ENCODE measurements at regions not wholly inside any gene's neighbourhood (a gene's known extent, or its start where the extent isn't known, plus 50 kb on each side); places are given as distances from the start of the nearest gene placed in this dataset.
A peak's percentile ranks its signal among the peaks of the same experiment; 100 is the strongest.
"Not testable (repeated sequence)": the region's sequence is repeated elsewhere in the genome, so short reads cannot be mapped to it uniquely, and the experiment has no call there.

GRCh38 chr12:27162229-27162537 is 79.8 kb upstream of the C12orf71 start:
- Histone ChIP-seq H3K27me3 (ENCODE audit: control insufficient read depth, insufficient read depth, low read length) (no peaks in the 10 kb centered on the region), H3K9me3 (replicated peaks; ENCODE audit: control insufficient read depth, low read depth, low read length) (no peaks in the 10 kb centered on the region), H3K36me3 (ENCODE audit: control insufficient read depth, insufficient read depth, low read length) (no peaks in the 10 kb centered on the region), H3K27ac (ENCODE audit: low read length) (no peak overlapping the region), H3K4me3 (ENCODE audit: low read length) (no peak overlapping the region), H3K4me1 (ENCODE audit: control insufficient read depth, insufficient read depth, low read length) (peaks cover 6% of the 10 kb centered on the region)
- no peak for DNase-seq

- peaks cover 6% of the 10 kb centered on the region for H3K4me1 ChIP-seq (ENCODE audit: control insufficient read depth, insufficient read depth, low read length)
- H3K27ac ChIP-seq (ENCODE audit: low read length) = peak overlapping the region; percentile 24
- H3K4me3 ChIP-seq (ENCODE audit: low read length) = no peak overlapping the region
- H3K9me3 ChIP-seq (replicated peaks; ENCODE audit: control insufficient read depth, low read depth, low read length) = no peaks in the 10 kb centered on the region
- 86% methylated on average over 1 of the region's 3 CpGs for whole genome bisulfite sequencing (ENCODE audit: insufficient coverage)
- DNase-seq = no peak
- H3K27me3 ChIP-seq (ENCODE audit: control insufficient read depth, insufficient read depth, low read length) = no peaks in the 10 kb centered on the region
- no peaks in the 10 kb centered on the region for H3K36me3 ChIP-seq (ENCODE audit: control insufficient read depth, insufficient read depth, low read length)
These were observed 80.8 kb upstream of the C12orf71 start for GRCh38 chr12:27163048-27163715.

- WGBS (ENCODE audit: insufficient coverage) = no CpG with 5 or more reads among the region's 1 CpG
- no peaks in the 10 kb centered on the region for H3K36me3 ChIP-seq (ENCODE audit: control insufficient read depth, insufficient read depth, low read length)
These were observed 80.2 kb upstream of the STK38L start for GRCh38 chr12:27163894-27164293.

GRCh38 chr12:27164330-27165040 is 79.6 kb upstream of the STK38L start:
- peaks cover 6% of the 10 kb centered on the region for H3K4me1 ChIP-seq (ENCODE audit: control insufficient read depth, insufficient read depth, low read length)
- no peaks in the 10 kb centered on the region for H3K27me3 ChIP-seq (ENCODE audit: control insufficient read depth, insufficient read depth, low read length)
- no peak overlapping the region for H3K4me3 ChIP-seq (ENCODE audit: low read length)
- no peaks in the 10 kb centered on the region for H3K9me3 ChIP-seq (replicated peaks; ENCODE audit: control insufficient read depth, low read depth, low read length)
- DNase-seq = peak; percentile 37
- H3K36me3 ChIP-seq (ENCODE audit: control insufficient read depth, insufficient read depth, low read length) = no peaks in the 10 kb centered on the region
- WGBS (ENCODE audit: insufficient coverage) = no CpG with 5 or more reads among the region's 2 CpGs
- H3K27ac ChIP-seq (ENCODE audit: low read length) = peak overlapping the region; percentile 44

More at GRCh38 chr12:27163894-27164293, 80.2 kb upstream of the STK38L start:
- Histone ChIP-seq H3K4me1 (ENCODE audit: control insufficient read depth, insufficient read depth, low read length) (peaks cover 6% of the 10 kb centered on the region), H3K27ac (ENCODE audit: low read length) (no peak overlapping the region), H3K4me3 (ENCODE audit: low read length) (no peak overlapping the region), H3K27me3 (ENCODE audit: control insufficient read depth, insufficient read depth, low read length) (no peaks in the 10 kb centered on the region), H3K9me3 (replicated peaks; ENCODE audit: control insufficient read depth, low read depth, low read length) (no peaks in the 10 kb centered on the region)
- DNase-seq = no peak

GRCh38 chr12:27165958-27166357 is 78.1 kb upstream of the STK38L start:
- not testable (repeated sequence) for H3K36me3 ChIP-seq (ENCODE audit: control insufficient read depth, insufficient read depth, low read length); H3K4me3 ChIP-seq (ENCODE audit: low read length); H3K9me3 ChIP-seq (replicated peaks; ENCODE audit: control insufficient read depth, low read depth, low read length); H3K27me3 ChIP-seq (ENCODE audit: control insufficient read depth, insufficient read depth, low read length); H3K4me1 ChIP-seq (ENCODE audit: control insufficient read depth, insufficient read depth, low read length); H3K27ac ChIP-seq (ENCODE audit: low read length); DNase-seq
- WGBS (ENCODE audit: insufficient coverage) = no CpG with 5 or more reads among the region's 1 CpG

- not testable (repeated sequence) for DNase-seq; H3K27ac ChIP-seq (ENCODE audit: low read length); H3K27me3 ChIP-seq (ENCODE audit: control insufficient read depth, insufficient read depth, low read length); H3K9me3 ChIP-seq (replicated peaks; ENCODE audit: control insufficient read depth, low read depth, low read length); H3K4me3 ChIP-seq (ENCODE audit: low read length); H3K36me3 ChIP-seq (ENCODE audit: control insufficient read depth, insufficient read depth, low read length); H3K4me1 ChIP-seq (ENCODE audit: control insufficient read depth, insufficient read depth, low read length)
- no CpG with 5 or more reads among the region's 3 CpGs for WGBS (ENCODE audit: insufficient coverage)
These were observed 72.6 kb upstream of the STK38L start for GRCh38 chr12:27171494-27171893.

GRCh38 chr12:27176765-27177164 is 67.3 kb upstream of the STK38L start:
- H3K27ac ChIP-seq (ENCODE audit: low read length) = no peak overlapping the region

GRCh38 chr12:27177706-27178105 is 66.4 kb upstream of the STK38L start:
- Histone ChIP-seq H3K27ac (ENCODE audit: low read length) (no peak overlapping the region), H3K27me3 (ENCODE audit: control insufficient read depth, insufficient read depth, low read length) (no peaks in the 10 kb centered on the region), H3K4me1 (ENCODE audit: control insufficient read depth, insufficient read depth, low read length) (no peaks in the 10 kb centered on the region), H3K4me3 (ENCODE audit: low read length) (no peak overlapping the region), H3K9me3 (replicated peaks; ENCODE audit: control insufficient read depth, low read depth, low read length) (no peaks in the 10 kb centered on the region), H3K36me3 (ENCODE audit: control insufficient read depth, insufficient read depth, low read length) (no peaks in the 10 kb centered on the region)
- no peak for DNase-seq

More at GRCh38 chr12:27176765-27177164, 67.3 kb upstream of the STK38L start:
- H3K4me1 ChIP-seq (ENCODE audit: control insufficient read depth, insufficient read depth, low read length) = no peaks in the 10 kb centered on the region
- H3K4me3 ChIP-seq (ENCODE audit: low read length) = no peak overlapping the region
- H3K36me3 ChIP-seq (ENCODE audit: control insufficient read depth, insufficient read depth, low read length) = no peaks in the 10 kb centered on the region
- no peaks in the 10 kb centered on the region for H3K27me3 ChIP-seq (ENCODE audit: control insufficient read depth, insufficient read depth, low read length)
- no peaks in the 10 kb centered on the region for H3K9me3 ChIP-seq (replicated peaks; ENCODE audit: control insufficient read depth, low read depth, low read length)
- DNase-seq = no peak

GRCh38 chr12:27178255-27178654 is 65.8 kb upstream of the STK38L start:
- no peak overlapping the region for H3K4me3 ChIP-seq (ENCODE audit: low read length)
- H3K27me3 ChIP-seq (ENCODE audit: control insufficient read depth, insufficient read depth, low read length) = no peaks in the 10 kb centered on the region
- no peaks in the 10 kb centered on the region for H3K36me3 ChIP-seq (ENCODE audit: control insufficient read depth, insufficient read depth, low read length)
- no peaks in the 10 kb centered on the region for H3K4me1 ChIP-seq (ENCODE audit: control insufficient read depth, insufficient read depth, low read length)
- H3K27ac ChIP-seq (ENCODE audit: low read length) = no peak overlapping the region
- DNase-seq = no peak
- no peaks in the 10 kb centered on the region for H3K9me3 ChIP-seq (replicated peaks; ENCODE audit: control insufficient read depth, low read depth, low read length)
- no CpG with 5 or more reads among the region's 1 CpG for WGBS (ENCODE audit: insufficient coverage)

GRCh38 chr12:27178723-27179399 is 65.2 kb upstream of the STK38L start:
- H3K9me3 ChIP-seq (replicated peaks; ENCODE audit: control insufficient read depth, low read depth, low read length) = no peaks in the 10 kb centered on the region
- H3K36me3 ChIP-seq (ENCODE audit: control insufficient read depth, insufficient read depth, low read length) = no peaks in the 10 kb centered on the region
- 100% methylated on average over 1 of the region's 2 CpGs for WGBS (ENCODE audit: insufficient coverage)
- no peak overlapping the region for H3K4me3 ChIP-seq (ENCODE audit: low read length)
- no peaks in the 10 kb centered on the region for H3K4me1 ChIP-seq (ENCODE audit: control insufficient read depth, insufficient read depth, low read length)
- no peak for DNase-seq
- H3K27me3 ChIP-seq (ENCODE audit: control insufficient read depth, insufficient read depth, low read length) = no peaks in the 10 kb centered on the region
- no peak overlapping the region for H3K27ac ChIP-seq (ENCODE audit: low read length)
